M059J (cell line): ENCODE measurements at regions not wholly inside any gene's neighbourhood (a gene's known extent, or its start where the extent isn't known, plus 50 kb on each side); places are given as distances from the start of the nearest gene placed in this dataset.

Experiments used
- DNase-seq: peaks from one replicate; pipeline ENCODE4 v3.0.0-alpha.2; 2012; ENCODE audit warnings: low read depth

- DNase-seq, result no peak
Observed at GRCh38 chr12:111076611-111077451, 156.5 kb upstream of the MYL2 start.

GRCh38 chr12:111076199-111076598 lies 155.8 kb upstream of the MYL2 start:
- DNase-seq, result no peak

GRCh38 chr12:111074965-111075364 lies 154.6 kb upstream of the MYL2 start:
- no peak for DNase-seq

- no peak for DNase-seq
Observed at GRCh38 chr12:111074559-111074958, 154.2 kb upstream of the MYL2 start.

GRCh38 chr12:111073370-111073769 lies 153.0 kb upstream of the MYL2 start:
- no peak for DNase-seq

GRCh38 chr12:111072299-111072698 lies 151.9 kb upstream of the MYL2 start:
- DNase-seq, result no peak

- no peak for DNase-seq
Observed at GRCh38 chr12:111069886-111070285, 149.5 kb upstream of the MYL2 start.

DNA sequence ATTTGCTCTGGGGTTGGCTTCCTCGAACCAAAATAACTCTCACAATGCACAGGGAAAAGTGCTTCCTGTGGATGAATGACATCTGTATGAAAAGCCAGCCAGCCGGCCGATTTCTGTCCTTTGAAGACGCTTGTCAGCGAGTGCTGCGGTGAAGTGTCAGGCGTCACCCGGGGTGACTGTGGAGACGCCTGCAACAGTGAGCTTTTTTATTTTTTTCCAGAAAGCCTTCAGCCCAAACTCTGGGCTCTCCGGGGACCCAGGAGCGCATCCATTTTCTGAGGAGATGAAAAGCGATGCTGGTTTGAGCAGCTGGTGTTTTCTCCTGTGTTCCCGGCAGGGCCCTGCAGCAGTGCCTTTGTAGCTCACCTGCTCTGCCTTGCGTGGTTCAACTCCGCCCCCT lies 147.9 kb upstream of the MYL2 start:
- DNase-seq, result no peak

DNA sequence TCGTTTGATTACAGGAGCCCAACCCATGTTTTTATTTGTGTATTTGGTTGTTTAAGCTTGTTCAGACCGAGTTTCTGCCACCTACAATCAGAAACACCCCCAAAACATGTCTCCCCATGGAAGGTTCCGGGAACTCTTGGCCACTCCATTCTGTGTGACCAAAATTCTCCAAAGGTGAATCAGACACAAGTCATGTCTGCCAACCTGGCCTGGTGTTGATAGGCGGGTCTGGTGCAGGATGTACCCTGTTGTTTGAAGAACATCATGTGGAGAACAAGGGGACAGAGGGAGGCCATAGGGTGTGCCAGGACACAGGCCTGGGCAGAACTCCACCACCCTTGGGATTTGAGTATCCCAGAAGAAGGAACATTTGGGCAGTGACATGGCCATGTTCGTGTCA lies 147.1 kb upstream of the MYL2 start:
- peak; percentile 12 for DNase-seq

GRCh38 chr12:111066744-111067437 lies 146.5 kb upstream of the MYL2 start:
- peak; percentile 10 for DNase-seq

DNA sequence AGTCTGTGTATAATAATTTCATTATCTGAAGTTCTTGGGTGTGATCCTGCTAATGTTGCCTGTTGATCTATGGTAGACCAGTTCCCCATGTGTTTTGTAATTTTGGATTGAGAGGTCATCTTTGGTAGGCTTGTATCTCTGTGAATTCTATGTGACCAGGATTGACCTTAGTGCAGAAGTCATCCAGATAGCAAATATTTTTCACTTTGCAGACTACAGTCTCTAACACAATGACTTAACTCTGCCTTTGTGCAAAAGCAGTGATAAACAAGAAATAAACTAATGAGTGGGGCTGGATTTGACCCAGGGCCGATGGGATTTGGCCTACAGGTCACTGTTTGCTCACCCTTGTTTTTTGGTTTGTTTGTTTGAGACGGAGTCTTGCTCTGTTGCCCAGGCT lies 144.6 kb upstream of the MYL2 start:
- DNase-seq, result no peak

- no peak for DNase-seq
Observed at GRCh38 chr12:111064154-111064553, 143.8 kb upstream of the MYL2 start.

DNA sequence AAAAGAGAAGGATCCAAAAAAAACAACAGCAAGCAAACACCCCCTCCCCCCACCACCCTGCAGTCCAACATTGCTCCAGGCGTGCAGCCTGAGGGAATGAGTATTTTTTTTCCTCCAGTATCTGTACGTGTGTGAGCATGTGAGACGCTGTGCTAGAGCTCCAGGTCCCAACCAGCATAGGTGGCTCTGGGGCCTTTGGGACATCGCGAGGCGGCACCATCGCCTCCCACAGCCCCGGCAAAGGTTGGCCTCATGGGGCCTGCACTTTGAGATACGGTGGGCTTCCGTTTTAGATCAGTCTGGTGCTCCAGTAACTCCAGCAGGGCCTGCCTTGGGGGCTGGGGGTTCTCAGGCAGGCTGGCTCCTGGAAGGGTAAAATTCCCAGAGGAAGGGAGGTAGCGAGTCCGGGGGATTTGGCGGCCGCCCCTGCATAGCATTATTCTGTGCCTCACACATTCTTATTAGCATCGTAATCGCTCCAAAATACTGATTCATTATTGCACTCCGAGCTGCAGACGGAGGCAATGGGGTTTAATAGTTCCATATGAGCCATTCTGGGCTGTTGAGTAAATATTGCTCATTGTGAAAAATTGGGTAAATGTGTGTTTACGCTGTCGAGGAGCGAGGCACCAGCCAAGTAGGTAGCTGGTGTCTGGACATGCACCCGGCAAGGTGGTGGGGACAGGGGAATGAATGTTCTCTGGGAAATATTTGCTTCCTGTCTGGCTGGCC lies 143.1 kb upstream of the MYL2 start:
- peak; percentile 13 for DNase-seq

DNA sequence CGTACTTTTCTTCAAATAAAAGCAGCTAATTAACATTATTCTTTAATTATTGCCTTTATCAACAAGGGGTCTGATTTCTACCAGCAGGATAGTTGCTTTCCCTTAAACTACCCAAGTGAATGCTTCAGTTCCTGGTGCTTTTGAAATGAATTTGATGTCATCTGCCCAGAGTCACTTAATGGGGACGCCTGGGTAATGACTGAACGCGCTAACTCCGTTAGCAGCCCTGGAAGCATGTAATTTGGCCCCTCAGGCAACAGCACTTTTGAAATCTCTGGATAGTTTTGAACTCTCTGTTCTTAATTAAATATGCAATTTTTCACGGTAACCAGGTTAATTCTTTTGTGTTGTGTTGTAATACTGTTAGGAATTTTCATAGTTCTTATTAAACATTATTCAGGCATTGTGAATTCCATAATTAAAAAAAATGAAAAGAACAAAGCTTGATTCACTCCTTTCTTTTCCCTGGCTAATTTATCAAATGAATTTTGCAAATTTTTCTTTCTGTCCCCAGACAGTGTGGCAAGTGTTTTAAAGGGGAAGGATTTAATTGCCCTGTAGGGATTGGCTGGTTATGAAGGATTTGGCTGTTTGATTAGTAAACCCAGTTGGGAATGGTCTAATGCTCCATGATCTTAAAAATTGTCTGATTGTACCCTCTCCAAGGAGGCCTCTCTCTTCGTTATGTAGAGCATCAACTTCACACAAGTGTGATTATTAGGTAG lies 137.5 kb upstream of the MYL2 start:
- no peak for DNase-seq

- no peak for DNase-seq
Observed at GRCh38 chr12:111056618-111057521, 136.5 kb upstream of the MYL2 start.

- DNase-seq, result no peak
Observed at GRCh38 chr12:111055181-111055880, 135.0 kb upstream of the MYL2 start.

GRCh38 chr12:111048991-111049390 lies 128.6 kb upstream of the MYL2 start:
- no peak for DNase-seq

DNA sequence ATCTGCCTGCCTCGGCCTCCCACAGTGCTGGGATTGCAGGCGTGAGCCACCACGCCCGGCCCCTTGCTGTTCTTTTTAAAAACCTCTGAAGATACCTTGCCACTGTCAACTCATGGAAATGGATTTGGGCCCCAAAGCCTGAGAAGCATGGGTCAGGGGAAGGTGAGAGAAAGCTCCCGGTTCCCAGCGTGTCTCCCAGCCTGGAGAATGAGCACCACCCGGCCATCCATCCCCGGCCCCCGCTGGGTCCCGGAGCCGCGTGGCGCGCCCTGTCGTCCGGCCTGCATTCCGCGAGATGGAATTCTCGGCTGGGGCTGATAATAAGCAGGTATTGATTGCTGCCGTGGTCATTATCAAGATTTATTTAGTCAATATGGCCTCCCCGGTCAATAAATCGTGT lies 126.5 kb upstream of the MYL2 start:
- no peak for DNase-seq

DNA sequence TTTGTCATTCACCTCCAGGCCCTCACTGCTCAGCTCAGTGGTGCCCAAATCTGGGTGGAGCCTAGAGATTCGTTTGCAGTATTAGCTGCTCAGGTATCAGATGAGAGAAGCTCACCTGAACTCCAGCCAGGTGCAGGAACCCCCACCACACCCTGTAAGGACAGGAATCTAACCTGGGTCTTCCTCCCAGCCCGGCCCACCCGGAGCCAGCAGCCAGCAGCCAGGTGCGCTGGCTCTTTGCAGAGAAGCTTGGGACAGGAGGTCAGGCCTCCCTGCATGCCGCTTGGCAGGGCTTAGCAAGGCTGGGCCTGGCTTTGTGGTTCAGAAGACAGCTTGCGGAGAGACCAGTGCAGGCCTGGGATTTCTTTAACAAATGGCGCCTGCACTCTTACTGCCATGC lies 125.6 kb upstream of the MYL2 start:
- no peak for DNase-seq

- no peak for DNase-seq
Observed at GRCh38 chr12:111041091-111041490, 120.7 kb upstream of the MYL2 start.
